A549 (cell line): ENCODE measurements at regions not wholly inside any gene's neighbourhood (a gene's known extent, or its start where the extent isn't known, plus 50 kb on each side); places are given as distances from the start of the nearest gene placed in this dataset.

Experiments used
- ATAC-seq, 2 experiments: fragments of 200-7000 bp in 1 of 2; fragments of >200 bp in 1 of 2; cut with Nextera tagmentation in 1 of 2; cut with Tn5 transposase in 1 of 2; 3 replicates each; pipeline versions ENCODE4 v1.8.0 to v1.9.1; 2018 to 2020; ENCODE audit warnings: mild to moderate bottlenecking in 1 of 2, moderate library complexity in 1 of 2
- CTCF ChIA-PET: fragments of 300-600 bp; sonication (Branson Sonifier 250); formaldehyde crosslinking; extraction: SDS; loops from one replicate; lab custom pipeline; 2021; ENCODE audit warnings: antibody characterized with exemption, inconsistent platforms; lab: Yijun Ruan, JAX
- POLR2A ChIA-PET: fragments of 350-600 bp; formaldehyde crosslinking; extraction: SDS; loops from one replicate; lab custom pipeline; 2021; ENCODE audit warnings: antibody characterized with exemption, inconsistent platforms; lab: Yijun Ruan, JAX
- DNase-seq, 2 experiments: peaks; one replicate each; pipeline versions ENCODE4 v3.0.0 to v3.0.0-alpha.2; 2011 to 2016; ENCODE audit warnings: low read depth in 1 of 2, low spot score in 1 of 2
- FAIRE-seq: peaks from 2 replicates; lab custom pipeline; 2011; peaks lifted over from hg19 to GRCh38; lab: Jason Lieb, UNC
- H3K27ac ChIP-seq, 2 experiments: fragments of >200 bp; sonication (Bioruptor Twin); formaldehyde crosslinking; 3 replicates each; pipeline ENCODE4 v1.5.1; 2016 to 2017
- H3K4me1 ChIP-seq: fragments of >200 bp; sonication (Bioruptor Twin); formaldehyde crosslinking; 3 replicates; pipeline ENCODE4 v1.6.1; 2016
- H3K4me2 ChIP-seq: fragments of >200 bp; sonication (Bioruptor Twin); formaldehyde crosslinking; 3 replicates; pipeline ENCODE4 v1.6.1; 2016
- H3K4me3 ChIP-seq: fragments of >200 bp; sonication (Bioruptor Twin); formaldehyde crosslinking; 3 replicates; pipeline ENCODE4 v1.5.1; 2016
- H3K9me3 ChIP-seq: fragments of >200 bp; sonication (Bioruptor Twin); formaldehyde crosslinking; 3 replicates; pipeline ENCODE4 v1.6.1; 2016
- CBX2 ChIP-seq: fragments of 200-600 bp; sonication (generic); IDR thresholded peaks from 2 replicates; pipeline ENCODE4 v1.6.1; 2016; ENCODE audit warnings: low read depth, mild to moderate bottlenecking, borderline replicate concordance
- CHD2 ChIP-seq: fragments of 150-350 bp; IDR thresholded peaks from 2 replicates; pipeline ENCODE4 v1.6.1; 2014; ENCODE audit warnings: low read length; ENCODE audit not compliant: partially characterized antibody
- CTCF ChIP-seq: fragments of >200 bp; sonication (Bioruptor Twin); formaldehyde crosslinking; IDR thresholded peaks from 3 replicates; pipeline ENCODE4 v1.5.1; 2016
- EHF ChIP-seq: fragments of 250-450 bp; sonication (Bioruptor Pico); IDR thresholded peaks from 2 replicates; pipeline ENCODE4 v1.5.0; 2020; ENCODE audit warnings: mild to moderate bottlenecking
- ELK1 ChIP-seq: fragments of 150-350 bp; IDR thresholded peaks from 2 replicates; pipeline ENCODE4 v1.6.1; 2014; ENCODE audit warnings: low read depth, mild to moderate bottlenecking, low read length
- FOSB ChIP-seq: fragments of 250-450 bp; sonication (Bioruptor Pico); IDR thresholded peaks from 2 replicates; pipeline ENCODE4 v1.5.0; 2020; ENCODE audit warnings: mild to moderate bottlenecking, moderate library complexity
- HDAC2 ChIP-seq: fragments of 200-600 bp; sonication (generic); IDR thresholded peaks from 2 replicates; pipeline ENCODE4 v1.6.1; 2016
- HMGXB4 ChIP-seq: fragments of 250-450 bp; sonication (Bioruptor Pico); IDR thresholded peaks from 2 replicates; pipeline ENCODE4 v1.5.0; 2021; ENCODE audit warnings: mild to moderate bottlenecking, moderate library complexity, borderline replicate concordance
- HOXB5 ChIP-seq: fragments of 250-450 bp; sonication (Bioruptor Pico); IDR thresholded peaks from 2 replicates; pipeline ENCODE4 v1.5.0; 2020; ENCODE audit warnings: mild to moderate bottlenecking, moderate library complexity
- MAX ChIP-seq: IDR thresholded peaks from 2 replicates; pipeline ENCODE4 v1.6.1; 2012
- MAZ ChIP-seq: fragments of 150-350 bp; IDR thresholded peaks from 2 replicates; pipeline ENCODE4 v1.6.1; 2014; ENCODE audit warnings: antibody characterized with exemption, low read depth, low read length, borderline replicate concordance
- PBX3 ChIP-seq: IDR thresholded peaks from 2 replicates; pipeline ENCODE4 v1.6.1; 2012
- PHF8 ChIP-seq: fragments of 200-600 bp; sonication (generic); IDR thresholded peaks from 2 replicates; pipeline ENCODE4 v1.6.1; 2016; ENCODE audit warnings: low read depth, mild to moderate bottlenecking, antibody characterized with exemption, moderate library complexity, borderline replicate concordance
- POLR2AphosphoS2 ChIP-seq: conservative IDR thresholded peaks from 2 replicates; pipeline ENCODE4 v1.6.1; 2012; ENCODE audit warnings: low read length, improper control_type of control experiment, inconsistent platforms
- REST ChIP-seq: fragments of 200-600 bp; sonication (generic); IDR thresholded peaks from 2 replicates; pipeline ENCODE4 v1.6.1; 2016; ENCODE audit warnings: antibody characterized with exemption, mild to moderate bottlenecking, moderate library complexity
- ZSCAN20 ChIP-seq: fragments of 250-450 bp; sonication (Bioruptor Pico); IDR thresholded peaks from 2 replicates; pipeline ENCODE4 v1.8.0; 2022; ENCODE audit warnings: mild to moderate bottlenecking, moderate library complexity
- WGBS: methylation state at CpG from one replicate; pipeline ENCODE4 v1.1.6; 2017; ENCODE audit errors: missing lambda C conversion rate; 5-methylcytosine and 5-hydroxymethylcytosine counted together

- no peak for TF ChIP-seq PBX3
- no peak for TF ChIP-seq POLR2AphosphoS2
- TF ChIP-seq ELK1 = no peak
- TF ChIP-seq, all 56 proteins: peak for 0
These were observed 58.4 kb upstream of the ETV1 start (continued) for GRCh38 chr7:14047709-14048399.

- Histone ChIP-seq H3K27ac (no peak overlapping the region), H3K4me3 (no peak overlapping the region), H3K4me2 (no peak overlapping the region), H3K9me3 (no peaks in the 10 kb centered on the region), H3K4me1 (no peaks in the 10 kb centered on the region)
- CTCF ChIA-PET = no interaction called here
- no peak for DNase-seq
- WGBS = 26% methylated on average over 3 of the region's 3 CpGs
- no peak for FAIRE-seq
- no peak for TF ChIP-seq HOXB5 (CRISPR knock-in tag)
- no peak for TF ChIP-seq FOSB (CRISPR knock-in tag)
- no peak for TF ChIP-seq CBX2
- TF ChIP-seq HMGXB4 = no peak
- TF ChIP-seq, all 56 proteins: peak for 0
- no peak for ATAC-seq
- POLR2A ChIA-PET = no interaction called here
These were observed 56.2 kb upstream of the ETV1 start for GRCh38 chr7:14045651-14046050.

GRCh38 chr7:14040528-14040927 lies 51.1 kb upstream of the ETV1 start:
- CTCF ChIA-PET = interaction anchor here (0.6 kb wide), 1 partner anchor 1393 kb away, joined by 3 read pairs; no protein-coding TSS in a partner anchor
- ATAC-seq = no peak

More at GRCh38 chr7:14040528-14040927, 51.1 kb upstream of the ETV1 start:
- TF ChIP-seq EHF (CRISPR knock-in tag) = no peak
- TF ChIP-seq CTCF = no peak
- TF ChIP-seq HOXB5 (CRISPR knock-in tag) = no peak
- TF ChIP-seq REST = no peak
- TF ChIP-seq MAZ = no peak
- TF ChIP-seq ZSCAN20 (CRISPR knock-in tag) = no peak
- no peak for TF ChIP-seq PHF8
- no peak for TF ChIP-seq MAX
- no peak for TF ChIP-seq CHD2
- no peak for TF ChIP-seq HDAC2
- TF ChIP-seq, all 56 proteins: peak for 0
- 56% methylated on average over 5 of the region's 5 CpGs for WGBS
- no peak overlapping the region for H3K27ac ChIP-seq
- H3K4me3 ChIP-seq = no peak overlapping the region
- FAIRE-seq = no peak
- no peaks in the 10 kb centered on the region for H3K9me3 ChIP-seq
- no peak overlapping the region for H3K4me2 ChIP-seq
- POLR2A ChIA-PET = no interaction called here
- DNase-seq = no peak
- no peaks in the 10 kb centered on the region for H3K4me1 ChIP-seq
